PC-9 (cell line): ENCODE measurements at regions not wholly inside any gene's neighbourhood (a gene's known extent, or its start where the extent isn't known, plus 50 kb on each side); places are given as distances from the start of the nearest gene placed in this dataset.

Experiments used
- BruUV-seq: library from RNA; stranded (reverse); fragments of 400-500 nt; replicated peaks from 2 replicates; lab custom pipeline; 2021; lab: Mats Ljungman, UMichigan
- CTCF ChIA-PET: fragments of 300-600 bp; sonication (Branson Sonifier 250); formaldehyde crosslinking; loops from one replicate; lab custom pipeline; 2022; ENCODE audit warnings: antibody characterized with exemption; lab: Charles Lee
- POLR2A ChIA-PET: fragments of 300-600 bp; sonication (Branson Sonifier 250); formaldehyde crosslinking; loops from one replicate; lab custom pipeline; 2022; ENCODE audit warnings: antibody characterized with exemption; ENCODE audit not compliant: unreplicated experiment; lab: Charles Lee
- DNase-seq, 2 experiments: peaks; one replicate each; pipeline versions ENCODE4 v3.0.0 to v3.0.0-alpha.2; 2015 to 2022; ENCODE audit warnings: mixed read lengths in 1 of 2
- H2AFZ ChIP-seq: fragments of 200-600 bp; sonication (generic); 2 replicates; pipeline ENCODE4 v1.8.1; 2017; ENCODE audit warnings: antibody characterized with exemption
- H3F3A ChIP-seq: fragments of 200-600 bp; sonication (generic); 2 replicates; pipeline ENCODE4 v1.8.1; 2017; ENCODE audit warnings: antibody characterized with exemption, mild to moderate bottlenecking, low read depth; ENCODE audit not compliant: insufficient read depth
- H3K27ac ChIP-seq: fragments of 200-600 bp; sonication (generic); 2 replicates; pipeline ENCODE4 v1.6.1; 2016; ENCODE audit warnings: mixed run types
- H3K27me3 ChIP-seq: fragments of 200-600 bp; sonication (generic); 2 replicates; pipeline ENCODE4 v1.6.1; 2016; ENCODE audit warnings: low read depth, mixed run types; ENCODE audit not compliant: insufficient read depth
- H3K36me3 ChIP-seq: fragments of 200-600 bp; sonication (generic); 2 replicates; pipeline ENCODE4 v1.6.1; 2016; ENCODE audit warnings: low read depth, mixed run types
- H3K4me1 ChIP-seq: fragments of 200-600 bp; sonication (generic); replicated peaks from 2 replicates; pipeline ENCODE4 v1.6.1; 2016; ENCODE audit warnings: mixed run types; ENCODE audit not compliant: insufficient read depth
- H3K4me2 ChIP-seq: fragments of 200-600 bp; sonication (generic); 2 replicates; pipeline ENCODE4 v1.6.1; 2017; ENCODE audit warnings: mixed run types
- H3K4me3 ChIP-seq: fragments of 200-600 bp; sonication (generic); 2 replicates; pipeline ENCODE4 v1.6.1; 2016; ENCODE audit warnings: mixed run types
- H3K79me2 ChIP-seq: fragments of 200-600 bp; sonication (generic); 2 replicates; pipeline ENCODE4 v1.6.1; 2017; ENCODE audit warnings: low read depth, mixed run types
- H3K9me2 ChIP-seq: fragments of 200-600 bp; sonication (generic); 2 replicates; pipeline ENCODE4 v1.8.1; 2017; ENCODE audit warnings: mild to moderate bottlenecking; ENCODE audit not compliant: insufficient read depth
- H3K9me3 ChIP-seq: fragments of 200-600 bp; sonication (generic); 2 replicates; pipeline ENCODE4 v1.8.1; 2016; ENCODE audit warnings: low read depth; ENCODE audit not compliant: insufficient read depth
- H4K20me1 ChIP-seq: fragments of 200-600 bp; sonication (generic); 2 replicates; pipeline ENCODE4 v1.8.1; 2017; ENCODE audit not compliant: insufficient read depth
- CTCF ChIP-seq: fragments of 200-600 bp; sonication (generic); conservative IDR thresholded peaks from 2 replicates; pipeline ENCODE4 v1.6.1; 2017; ENCODE audit warnings: mixed run types, antibody characterized with exemption, mild to moderate bottlenecking, moderate library complexity
- EZH2 ChIP-seq: fragments of 200-600 bp; sonication (generic); IDR thresholded peaks from 2 replicates; pipeline ENCODE4 v1.8.0; 2017; ENCODE audit warnings: antibody characterized with exemption, low read depth
- intact Hi-C: fragments of 100-400 bp; cut with micrococcal nuclease; formaldehyde crosslinking; loops from one replicate; pipeline ENCODE4 v1.10.0; 2022; ENCODE audit not compliant: unreplicated experiment

- Histone ChIP-seq H4K20me1 (no peaks in the 10 kb centered on the region), H3K27me3 (no peaks in the 10 kb centered on the region), H3K9me3 (no peaks in the 10 kb centered on the region), H3K4me1 (no peaks in the 10 kb centered on the region), H3K4me3 (no peak overlapping the region), H3K9me2 (no peaks in the 10 kb centered on the region), H3K27ac (no peak overlapping the region), H3F3A (no peaks in the 10 kb centered on the region), H2AFZ (no peak overlapping the region), H3K79me2 (no peaks in the 10 kb centered on the region), H3K4me2 (no peak overlapping the region), H3K36me3 (no peaks in the 10 kb centered on the region)
- no TSS peak for BruUV-seq
- TF ChIP-seq EZH2 (no peak), CTCF (no peak)
- no peak for DNase-seq
- intact Hi-C loops: no loop called here
- ChIA-PET POLR2A (no interaction called here), CTCF (no interaction called here)
Measured at GRCh38 chr18:28399781-28400362, 222.9 kb upstream of the CDH2 start.

- Histone ChIP-seq H3K27ac (no peak overlapping the region), H3K27me3 (no peaks in the 10 kb centered on the region), H3K4me3 (no peak overlapping the region), H2AFZ (no peak overlapping the region), H3K4me2 (no peak overlapping the region), H3F3A (no peaks in the 10 kb centered on the region), H4K20me1 (no peaks in the 10 kb centered on the region), H3K9me3 (no peaks in the 10 kb centered on the region), H3K79me2 (no peaks in the 10 kb centered on the region), H3K36me3 (no peaks in the 10 kb centered on the region), H3K4me1 (no peaks in the 10 kb centered on the region), H3K9me2 (no peaks in the 10 kb centered on the region)
- DNase-seq: no peak
- ChIA-PET CTCF (no interaction called here), POLR2A (no interaction called here)
- BruUV-seq: no TSS peak
- intact Hi-C loops: no loop called here
- no peak for TF ChIP-seq CTCF
- TF ChIP-seq EZH2: no peak
Measured at GRCh38 chr18:28398471-28398870, 221.5 kb upstream of the CDH2 start.

GRCh38 chr18:28390022-28390421 lies 213.1 kb upstream of the CDH2 start:
- Histone ChIP-seq H4K20me1 (no peaks in the 10 kb centered on the region), H3K4me2 (no peak overlapping the region), H3K36me3 (no peaks in the 10 kb centered on the region), H3K4me3 (no peak overlapping the region), H3K27me3 (no peaks in the 10 kb centered on the region), H3K4me1 (no peaks in the 10 kb centered on the region), H3F3A (no peaks in the 10 kb centered on the region), H3K27ac (no peak overlapping the region), H3K79me2 (no peaks in the 10 kb centered on the region), H2AFZ (no peak overlapping the region), H3K9me3 (no peaks in the 10 kb centered on the region), H3K9me2 (no peaks in the 10 kb centered on the region)
- BruUV-seq: no TSS peak
- POLR2A ChIA-PET: no interaction called here
- intact Hi-C loops: no loop called here
- TF ChIP-seq CTCF: no peak
- TF ChIP-seq EZH2: no peak
- CTCF ChIA-PET: no interaction called here
- no peak for DNase-seq
